ENCODE measurements at regions not wholly inside any gene's neighbourhood (a gene's known extent, or its start where the extent isn't known, plus 50 kb on each side); places are given as distances from the start of the nearest gene placed in this dataset.
"Not testable (repeated sequence)": the region's sequence is repeated elsewhere in the genome, so short reads cannot be mapped to it uniquely, and the experiment has no call there.

DNA sequence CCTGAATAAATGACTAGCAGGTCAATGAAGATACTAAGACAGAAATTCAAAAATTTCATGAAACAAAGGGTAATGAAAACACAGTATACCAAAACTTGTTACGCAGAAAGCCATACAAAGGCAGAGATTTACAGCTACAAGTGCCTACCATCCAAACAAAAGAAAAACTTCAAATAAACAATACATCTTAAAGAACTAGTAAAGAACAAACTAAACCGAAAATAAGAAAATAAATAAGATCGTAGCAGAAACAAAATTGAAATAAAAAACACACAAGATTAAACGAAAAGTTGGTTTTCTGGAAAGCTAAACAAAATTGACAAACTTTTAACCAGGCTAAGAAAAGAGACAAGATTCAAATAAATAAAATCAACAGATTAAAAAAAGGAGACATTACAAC is 51.5 kb downstream of the VPREB1 start:
- ATAC-seq (ENCODE audit: low read depth); POLR2A ChIA-PET; H3K27ac Mint-ChIP-seq; DNase-seq; H3K4me3 Mint-ChIP-seq; H3K27me3 Mint-ChIP-seq; CTCF ChIA-PET; H3K9me3 Mint-ChIP-seq: not testable (repeated sequence)
- Mint-ChIP-seq H3K4me1 (peaks cover 30% of the 10 kb centered on the region), H3K36me3 (ENCODE audit: low read depth) (peaks cover 18% of the 10 kb centered on the region)
- intact Hi-C loops (cut with micrococcal nuclease) = loop anchor here (5.0 kb wide), 1 partner anchor 314 kb away; the partner anchor contains the start of gene TOP3B

DNA sequence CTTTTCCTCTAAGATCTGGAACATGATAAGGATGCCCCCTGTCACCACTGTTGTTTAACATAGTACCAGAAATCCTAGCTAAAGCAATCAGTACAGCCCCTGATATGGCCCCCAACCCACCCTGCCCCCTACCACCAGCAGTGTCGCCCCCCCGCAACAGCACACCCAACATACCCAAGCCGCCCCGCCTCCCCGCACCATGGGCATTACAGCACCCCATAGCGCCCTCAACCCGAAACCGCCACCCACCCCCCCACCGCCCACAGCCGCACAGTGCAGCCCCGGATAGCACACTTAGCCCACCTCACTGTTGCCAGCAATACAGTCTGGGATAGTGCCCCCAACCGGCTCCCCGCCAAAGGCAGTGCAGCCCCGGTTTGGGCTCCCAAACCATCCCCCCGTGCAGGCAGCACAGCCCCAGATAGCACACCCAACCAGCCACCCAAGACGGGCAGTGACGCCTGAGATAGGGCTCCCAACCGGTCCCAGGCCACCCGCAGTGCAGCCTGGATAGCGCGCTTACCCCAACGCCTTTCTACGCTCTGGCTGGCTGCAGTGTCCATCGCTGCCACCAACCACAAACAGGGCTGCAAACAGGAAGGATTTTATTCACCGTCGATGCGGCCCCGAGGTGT is 52.7 kb downstream of the VPREB1 start:
- CTCF ChIA-PET; H3K27me3 Mint-ChIP-seq; H3K9me3 Mint-ChIP-seq; ATAC-seq (ENCODE audit: low read depth); DNase-seq: not testable (repeated sequence)
- intact Hi-C loops (cut with micrococcal nuclease) = loop anchor here (5.0 kb wide), 1 partner anchor 315 kb away; the partner anchor contains the start of gene TOP3B
- Mint-ChIP-seq H3K36me3 (ENCODE audit: low read depth) (peaks cover 15% of the 10 kb centered on the region), H3K4me3 (peak overlapping the region; percentile 91), H3K4me1 (peaks cover 36% of the 10 kb centered on the region), H3K27ac (peak overlapping the region; percentile 86)
- POLR2A ChIA-PET = interaction anchor here (0.9 kb wide), 1 partner anchor 102 kb away, joined by 3 read pairs; no protein-coding TSS in a partner anchor

DNA sequence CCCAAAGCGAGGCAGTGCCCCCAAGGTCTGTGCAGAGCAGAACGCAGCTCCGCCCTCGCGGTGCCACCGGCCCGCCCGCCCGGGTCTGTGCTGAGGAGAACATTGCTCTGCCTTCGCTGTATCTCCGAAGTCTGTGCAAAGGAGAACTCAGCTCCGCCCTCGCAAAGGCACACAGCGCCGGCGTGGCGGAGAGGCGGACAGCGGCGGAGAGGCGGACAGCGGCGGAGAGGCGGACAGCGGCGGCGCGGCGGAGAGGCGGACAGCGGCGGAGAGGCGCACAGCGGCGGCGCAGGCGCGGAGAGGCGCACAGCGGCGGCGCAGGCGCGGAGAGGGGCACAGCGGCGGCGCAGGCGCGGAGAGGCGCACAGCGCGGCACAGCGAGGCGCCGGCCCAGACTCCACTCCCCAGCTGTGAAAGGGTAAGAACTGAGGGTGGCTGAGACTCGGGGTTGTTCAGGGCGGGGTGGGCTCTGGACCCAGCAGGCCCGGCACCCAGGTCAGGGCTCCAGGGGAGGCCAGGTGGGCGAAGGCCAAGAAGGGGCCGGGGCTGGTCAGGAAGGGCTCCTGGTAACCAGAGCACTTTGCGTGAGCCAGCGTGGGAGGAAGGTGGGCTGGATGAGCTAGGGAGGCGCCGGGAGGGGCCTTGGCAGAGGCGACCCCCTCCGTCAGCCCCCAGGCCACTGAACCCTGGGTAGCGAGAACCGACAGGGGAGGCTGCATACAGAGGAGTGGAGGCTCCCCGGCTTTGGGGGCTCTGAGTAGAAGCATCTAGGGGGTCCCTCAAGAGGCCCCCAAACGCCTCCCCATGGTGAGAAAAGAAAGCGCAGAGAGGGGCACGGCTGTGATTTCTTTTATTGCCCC is 53.4 kb downstream of the VPREB1 start:
- H3K36me3 Mint-ChIP-seq (ENCODE audit: low read depth) = peaks cover 18% of the 10 kb centered on the region
- POLR2A ChIA-PET = interaction anchor here (0.9 kb wide), 1 partner anchor 103 kb away, joined by 3 read pairs; no protein-coding TSS in a partner anchor
- intact Hi-C loops (cut with micrococcal nuclease) = loop anchor here (1.0 to 5.0 kb wide), 6 partner anchors 90 to 316 kb away; partner anchors contain the start of gene TOP3B

DNA sequence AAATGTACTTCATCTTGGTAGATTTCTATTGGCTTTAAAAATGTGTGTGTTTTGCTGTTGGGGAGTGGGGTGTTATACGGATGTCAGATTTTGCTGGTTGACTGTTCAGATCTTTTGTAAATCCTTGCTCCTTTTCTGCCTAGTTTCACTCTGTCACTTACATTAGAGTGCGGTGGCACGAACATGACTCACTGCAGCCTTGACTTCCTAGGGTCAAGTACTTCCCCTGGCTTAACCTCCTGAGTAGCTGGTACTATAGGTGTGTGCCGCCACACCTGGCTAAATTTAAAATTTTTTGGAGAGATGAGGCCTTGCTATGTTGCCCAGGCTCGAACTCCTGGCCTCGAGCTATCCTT is 54.0 kb downstream of the VPREB1 start:
- Mint-ChIP-seq H3K27ac (peak overlapping the region; percentile 83), H3K4me3 (peak overlapping the region; percentile 91), H3K4me1 (peaks cover 37% of the 10 kb centered on the region), H3K36me3 (ENCODE audit: low read depth) (peaks cover 13% of the 10 kb centered on the region)
- H3K9me3 Mint-ChIP-seq; ATAC-seq (ENCODE audit: low read depth); DNase-seq; CTCF ChIA-PET; H3K27me3 Mint-ChIP-seq: not testable (repeated sequence)
- POLR2A ChIA-PET = interaction anchor here (0.9 kb wide), 1 partner anchor 103 kb away, joined by 3 read pairs; no protein-coding TSS in a partner anchor
- intact Hi-C loops (cut with micrococcal nuclease) = loop anchor here (1.0 to 5.0 kb wide), 6 partner anchors 90 to 316 kb away; partner anchors contain the start of gene TOP3B

More for the DNA sequence above, 53.4 kb downstream of the VPREB1 start:
- H3K4me1 Mint-ChIP-seq = peaks cover 37% of the 10 kb centered on the region
- H3K27ac Mint-ChIP-seq = peak overlapping the region; percentile 86
- H3K4me3 Mint-ChIP-seq = peak overlapping the region; percentile 91
- H3K9me3 Mint-ChIP-seq, CTCF ChIA-PET, H3K27me3 Mint-ChIP-seq: not testable (repeated sequence)
- ATAC-seq (ENCODE audit: low read depth) = peak; percentile 97
- peak; percentile 88 for DNase-seq

DNA sequence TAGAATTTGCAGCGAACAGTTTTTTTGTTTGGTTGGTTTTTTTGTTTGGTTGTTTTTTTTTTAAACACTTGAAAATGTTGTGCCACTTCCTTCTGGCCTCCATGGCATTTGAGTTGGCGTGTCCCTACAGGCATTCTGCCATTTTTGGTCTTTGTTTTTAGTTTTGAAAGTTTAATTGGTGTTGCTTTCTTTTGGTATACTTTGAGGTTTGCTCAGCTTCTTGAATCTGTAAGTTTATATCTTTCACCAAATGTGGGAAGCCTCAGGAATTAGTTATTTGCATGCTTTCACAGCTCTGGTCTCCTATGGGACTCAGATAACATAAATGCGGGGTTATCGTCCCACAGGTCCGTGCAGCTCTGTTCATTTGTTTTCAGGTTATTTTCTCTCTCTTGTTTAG is 55.9 kb downstream of the VPREB1 start:
- intact Hi-C loops (cut with micrococcal nuclease); H3K4me3 Mint-ChIP-seq; DNase-seq; ATAC-seq (ENCODE audit: low read depth); H3K27me3 Mint-ChIP-seq; CTCF ChIA-PET; H3K9me3 Mint-ChIP-seq; H3K27ac Mint-ChIP-seq; POLR2A ChIA-PET: not testable (repeated sequence)
- Mint-ChIP-seq H3K4me1 (peaks cover 37% of the 10 kb centered on the region), H3K36me3 (ENCODE audit: low read depth) (peaks cover 27% of the 10 kb centered on the region)

DNA sequence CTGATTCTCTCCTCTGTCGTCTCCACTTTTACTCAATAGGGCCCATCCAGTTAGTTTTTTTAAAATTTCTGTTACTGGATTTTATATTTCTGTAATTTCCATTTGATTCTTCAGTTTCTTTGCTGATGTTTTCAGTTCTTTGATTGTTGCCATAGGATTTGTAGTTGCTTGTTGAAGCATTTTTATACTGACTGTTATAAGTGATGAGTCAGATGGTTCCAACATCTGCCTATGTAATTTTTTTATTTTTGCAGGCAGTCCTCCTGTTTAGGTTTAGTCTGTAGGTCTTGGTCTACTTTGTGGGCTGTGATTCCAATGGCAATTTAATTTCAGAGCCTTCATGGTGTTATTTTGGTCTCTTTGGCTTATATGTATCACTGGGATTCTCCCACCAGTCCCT is 56.4 kb downstream of the VPREB1 start:
- CTCF ChIA-PET; H3K27me3 Mint-ChIP-seq; H3K27ac Mint-ChIP-seq; H3K9me3 Mint-ChIP-seq; POLR2A ChIA-PET; intact Hi-C loops (cut with micrococcal nuclease); ATAC-seq (ENCODE audit: low read depth); DNase-seq; H3K4me3 Mint-ChIP-seq: not testable (repeated sequence)
- H3K4me1 Mint-ChIP-seq = peaks cover 36% of the 10 kb centered on the region
- H3K36me3 Mint-ChIP-seq (ENCODE audit: low read depth) = peaks cover 30% of the 10 kb centered on the region

DNA sequence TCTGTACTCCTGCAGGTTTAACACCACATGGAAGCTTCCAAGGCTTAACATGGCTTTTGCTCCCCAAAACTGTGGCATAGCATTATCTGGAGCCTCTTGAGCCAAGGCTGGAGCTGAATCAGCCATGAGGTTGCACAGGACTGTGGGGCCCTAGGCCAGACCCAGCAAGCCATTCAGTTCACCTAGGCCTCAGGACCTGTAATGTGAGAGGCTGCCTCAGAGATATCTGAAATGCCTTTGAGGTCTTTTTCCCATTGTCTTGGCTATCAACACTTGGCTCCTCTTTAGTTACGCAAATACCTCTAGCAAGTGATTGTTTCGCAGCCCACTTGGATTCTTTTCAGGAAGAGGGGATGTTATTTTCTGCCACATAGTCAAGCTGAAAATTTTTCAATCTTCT is 72.0 kb downstream of the VPREB1 start:
- Mint-ChIP-seq H3K9me3 (peaks cover 3% of the 10 kb centered on the region), H3K27me3 (no peaks in the 10 kb centered on the region), H3K4me3 (no peak overlapping the region), H3K36me3 (ENCODE audit: low read depth) (peaks cover 76% of the 10 kb centered on the region), H3K27ac (no peak overlapping the region), H3K4me1 (peaks cover 20% of the 10 kb centered on the region)
- intact Hi-C loops (cut with micrococcal nuclease) = no loop called here
- DNase-seq (no peak), ATAC-seq (ENCODE audit: low read depth) (no peak)
- TF ChIP-seq, protein P1, sequence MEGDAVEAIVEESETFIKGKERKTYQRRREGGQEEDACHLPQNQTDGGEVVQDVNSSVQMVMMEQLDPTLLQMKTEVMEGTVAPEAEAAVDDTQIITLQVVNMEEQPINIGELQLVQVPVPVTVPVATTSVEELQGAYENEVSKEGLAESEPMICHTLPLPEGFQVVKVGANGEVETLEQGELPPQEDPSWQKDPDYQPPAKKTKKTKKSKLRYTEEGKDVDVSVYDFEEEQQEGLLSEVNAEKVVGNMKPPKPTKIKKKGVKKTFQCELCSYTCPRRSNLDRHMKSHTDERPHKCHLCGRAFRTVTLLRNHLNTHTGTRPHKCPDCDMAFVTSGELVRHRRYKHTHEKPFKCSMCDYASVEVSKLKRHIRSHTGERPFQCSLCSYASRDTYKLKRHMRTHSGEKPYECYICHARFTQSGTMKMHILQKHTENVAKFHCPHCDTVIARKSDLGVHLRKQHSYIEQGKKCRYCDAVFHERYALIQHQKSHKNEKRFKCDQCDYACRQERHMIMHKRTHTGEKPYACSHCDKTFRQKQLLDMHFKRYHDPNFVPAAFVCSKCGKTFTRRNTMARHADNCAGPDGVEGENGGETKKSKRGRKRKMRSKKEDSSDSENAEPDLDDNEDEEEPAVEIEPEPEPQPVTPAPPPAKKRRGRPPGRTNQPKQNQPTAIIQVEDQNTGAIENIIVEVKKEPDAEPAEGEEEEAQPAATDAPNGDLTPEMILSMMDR (IDR thresholded peaks at IDR 0.05) = no peak
- CTCF ChIA-PET = interaction anchor here (1.3 kb wide), 1 partner anchor 13 kb away, joined by 3 read pairs; no protein-coding TSS in a partner anchor
- POLR2A ChIA-PET = no interaction called here

Measured in activated B cell treated with CpG ODN at 0.5 μM for 24 hours (primary cell).